ENCODE measurements at regions not wholly inside any gene's neighbourhood (a gene's known extent, or its start where the extent isn't known, plus 50 kb on each side); places are given as distances from the start of the nearest gene placed in this dataset.

DNA sequence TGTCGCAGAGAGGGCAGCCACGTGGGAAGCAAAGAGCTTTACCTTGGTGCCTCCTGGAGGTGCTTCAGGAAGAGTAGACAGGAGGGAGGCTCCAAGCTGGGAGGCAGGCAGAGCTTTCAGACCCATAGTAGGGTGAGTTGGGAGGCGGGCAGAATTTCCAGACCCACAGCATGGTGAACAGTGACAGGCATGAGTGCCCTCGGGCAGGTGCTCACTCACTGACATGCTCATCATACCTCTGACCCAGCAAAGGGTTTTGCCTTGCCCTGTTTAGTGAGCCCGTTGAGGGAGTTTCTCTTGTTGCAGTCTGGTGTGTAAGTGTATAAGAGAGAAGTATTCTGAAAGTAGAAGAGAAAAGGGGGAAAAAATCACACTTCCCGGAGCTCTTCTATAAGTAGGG, 86.4 kb upstream of the NTM start:
- no peaks in the 10 kb centered on the region for H3K36me3 Mint-ChIP-seq (ENCODE audit: insufficient read depth, unreplicated experiment)
- POLR2A ChIA-PET = no interaction called here
- no TSS peak for BruUV-seq (replicated peaks)
- CTCF ChIA-PET = no interaction called here
- H3K27me3 Mint-ChIP-seq (ENCODE audit: insufficient read depth, unreplicated experiment) = no peaks in the 10 kb centered on the region
- no peaks in the 10 kb centered on the region for H3K4me1 Mint-ChIP-seq (ENCODE audit: insufficient read depth, unreplicated experiment)
- intact Hi-C loops (cut with micrococcal nuclease) = no loop called here
- TF ChIP-seq, protein P1, sequence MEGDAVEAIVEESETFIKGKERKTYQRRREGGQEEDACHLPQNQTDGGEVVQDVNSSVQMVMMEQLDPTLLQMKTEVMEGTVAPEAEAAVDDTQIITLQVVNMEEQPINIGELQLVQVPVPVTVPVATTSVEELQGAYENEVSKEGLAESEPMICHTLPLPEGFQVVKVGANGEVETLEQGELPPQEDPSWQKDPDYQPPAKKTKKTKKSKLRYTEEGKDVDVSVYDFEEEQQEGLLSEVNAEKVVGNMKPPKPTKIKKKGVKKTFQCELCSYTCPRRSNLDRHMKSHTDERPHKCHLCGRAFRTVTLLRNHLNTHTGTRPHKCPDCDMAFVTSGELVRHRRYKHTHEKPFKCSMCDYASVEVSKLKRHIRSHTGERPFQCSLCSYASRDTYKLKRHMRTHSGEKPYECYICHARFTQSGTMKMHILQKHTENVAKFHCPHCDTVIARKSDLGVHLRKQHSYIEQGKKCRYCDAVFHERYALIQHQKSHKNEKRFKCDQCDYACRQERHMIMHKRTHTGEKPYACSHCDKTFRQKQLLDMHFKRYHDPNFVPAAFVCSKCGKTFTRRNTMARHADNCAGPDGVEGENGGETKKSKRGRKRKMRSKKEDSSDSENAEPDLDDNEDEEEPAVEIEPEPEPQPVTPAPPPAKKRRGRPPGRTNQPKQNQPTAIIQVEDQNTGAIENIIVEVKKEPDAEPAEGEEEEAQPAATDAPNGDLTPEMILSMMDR (IDR thresholded peaks at IDR 0.05; ENCODE audit: unreplicated experiment) = no peak
- peaks cover 25% of the 10 kb centered on the region for H3K9me3 Mint-ChIP-seq (ENCODE audit: unreplicated experiment)
- no peak overlapping the region for H3K4me3 Mint-ChIP-seq (ENCODE audit: unreplicated experiment)
- no peak overlapping the region for H3K27ac Mint-ChIP-seq (ENCODE audit: low read depth, unreplicated experiment)
- DNase-seq (ENCODE audit: unreplicated experiment) = no peak

DNA sequence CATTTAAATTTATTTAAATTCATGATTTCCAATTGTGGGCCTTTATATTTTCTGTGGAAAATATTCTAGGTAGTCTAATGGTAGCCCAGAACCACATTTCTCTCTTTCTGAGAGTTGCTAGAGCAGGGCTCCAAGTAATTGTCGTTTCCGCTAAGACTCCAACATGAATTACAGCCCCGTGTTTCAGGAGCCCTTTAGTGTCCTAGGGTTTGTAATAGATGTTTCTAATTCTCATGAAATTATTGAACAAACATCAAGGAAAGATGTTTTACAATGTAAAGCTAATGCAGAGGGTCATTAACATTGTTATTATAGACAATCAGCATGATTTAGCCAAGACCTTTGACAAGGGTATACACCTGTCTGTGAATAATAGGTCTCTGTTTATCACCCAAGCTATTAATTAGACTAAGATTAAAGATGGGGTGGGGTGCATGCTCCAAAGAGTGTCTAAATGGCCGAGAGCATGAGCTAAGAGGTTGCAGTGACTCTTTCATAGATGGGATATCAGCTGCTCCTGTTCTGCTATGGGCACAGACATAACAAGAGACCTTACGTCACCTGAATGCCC, 81.8 kb upstream of the NTM start:
- intact Hi-C loops (cut with micrococcal nuclease) = no loop called here
- no peak for DNase-seq (ENCODE audit: unreplicated experiment)
- Mint-ChIP-seq H3K9me3 (ENCODE audit: unreplicated experiment) (peaks cover 16% of the 10 kb centered on the region), H3K36me3 (ENCODE audit: insufficient read depth, unreplicated experiment) (no peaks in the 10 kb centered on the region), H3K4me1 (ENCODE audit: insufficient read depth, unreplicated experiment) (no peaks in the 10 kb centered on the region), H3K27ac (ENCODE audit: low read depth, unreplicated experiment) (no peak overlapping the region), H3K4me3 (ENCODE audit: unreplicated experiment) (no peak overlapping the region), H3K27me3 (ENCODE audit: insufficient read depth, unreplicated experiment) (no peaks in the 10 kb centered on the region)
- BruUV-seq (replicated peaks) = no TSS peak
- ChIA-PET POLR2A (no interaction called here), CTCF (no interaction called here)
- TF ChIP-seq, protein P1 (IDR thresholded peaks at IDR 0.05; ENCODE audit: unreplicated experiment) = no peak

DNA sequence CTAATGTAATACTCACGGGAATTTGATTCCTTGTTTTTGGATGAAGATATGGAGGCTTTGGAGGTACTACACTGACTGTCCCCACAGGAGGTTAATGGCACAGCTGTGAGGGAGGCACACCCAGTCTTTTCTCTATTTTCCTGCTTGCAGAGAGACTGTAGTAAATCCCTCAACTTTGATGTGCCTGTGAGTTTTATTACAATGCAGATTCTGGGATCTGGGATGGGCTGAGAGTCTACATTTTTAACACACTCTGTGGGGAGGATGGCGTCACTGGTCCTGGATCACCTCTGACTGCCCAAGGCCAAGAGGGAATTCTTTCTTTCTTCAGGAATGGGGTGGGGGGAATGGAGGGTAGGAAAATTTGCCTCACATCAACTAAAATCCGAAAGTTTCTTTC, 80.2 kb upstream of the NTM start:
- ChIA-PET CTCF (no interaction called here), POLR2A (no interaction called here)
- Mint-ChIP-seq H3K4me3 (ENCODE audit: unreplicated experiment) (no peak overlapping the region), H3K27ac (ENCODE audit: low read depth, unreplicated experiment) (no peak overlapping the region), H3K9me3 (ENCODE audit: unreplicated experiment) (peaks cover 16% of the 10 kb centered on the region), H3K36me3 (ENCODE audit: insufficient read depth, unreplicated experiment) (no peaks in the 10 kb centered on the region), H3K4me1 (ENCODE audit: insufficient read depth, unreplicated experiment) (no peaks in the 10 kb centered on the region), H3K27me3 (ENCODE audit: insufficient read depth, unreplicated experiment) (no peaks in the 10 kb centered on the region)
- no peak for DNase-seq (ENCODE audit: unreplicated experiment)
- TF ChIP-seq, protein P1 (IDR thresholded peaks at IDR 0.05; ENCODE audit: unreplicated experiment) = no peak
- intact Hi-C loops (cut with micrococcal nuclease) = no loop called here
- BruUV-seq (replicated peaks) = no TSS peak

DNA sequence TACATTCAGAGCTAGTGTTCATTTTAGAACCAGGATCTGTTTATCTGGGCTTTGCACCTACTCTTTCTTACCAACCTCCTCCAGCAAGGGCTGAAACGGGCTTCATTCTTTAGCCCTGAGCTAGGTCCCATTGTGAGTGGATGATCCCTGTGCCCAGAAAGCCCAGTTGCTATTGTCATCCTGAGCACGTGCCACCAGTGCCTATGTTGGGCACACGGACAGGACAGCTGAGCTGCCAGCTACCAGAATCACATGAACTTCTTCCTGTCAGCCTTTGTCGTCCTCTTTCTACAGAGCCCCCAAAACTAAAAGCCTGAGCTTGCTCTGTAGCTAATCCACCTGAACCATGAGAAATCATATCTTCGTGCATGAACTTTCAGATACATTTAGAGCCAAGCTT, 74.4 kb upstream of the NTM start:
- Mint-ChIP-seq H3K4me1 (ENCODE audit: insufficient read depth, unreplicated experiment) (no peaks in the 10 kb centered on the region), H3K27me3 (ENCODE audit: insufficient read depth, unreplicated experiment) (no peaks in the 10 kb centered on the region), H3K9me3 (ENCODE audit: unreplicated experiment) (peaks cover 16% of the 10 kb centered on the region), H3K36me3 (ENCODE audit: insufficient read depth, unreplicated experiment) (no peaks in the 10 kb centered on the region), H3K4me3 (ENCODE audit: unreplicated experiment) (no peak overlapping the region), H3K27ac (ENCODE audit: low read depth, unreplicated experiment) (no peak overlapping the region)
- POLR2A ChIA-PET = no interaction called here
- intact Hi-C loops (cut with micrococcal nuclease) = no loop called here
- DNase-seq (ENCODE audit: unreplicated experiment) = no peak
- TF ChIP-seq, protein P1 (IDR thresholded peaks at IDR 0.05; ENCODE audit: unreplicated experiment) = no peak
- CTCF ChIA-PET = no interaction called here
- no TSS peak for BruUV-seq (replicated peaks)

All from MCF 10A (cell line).